ENCODE measurements at regions not wholly inside any gene's neighbourhood (a gene's known extent, or its start where the extent isn't known, plus 50 kb on each side); places are given as distances from the start of the nearest gene placed in this dataset.

- Histone ChIP-seq H3K9me3 (ENCODE audit: control insufficient read depth, low read depth, low read length) (no peaks in the 10 kb centered on the region), H3K27ac (ENCODE audit: control insufficient read depth, insufficient read depth, low read length) (no peak overlapping the region), H3K79me2 (ENCODE audit: control insufficient read depth, insufficient read depth, low read length) (no peaks in the 10 kb centered on the region), H3K9me1 (ENCODE audit: control insufficient read depth, extremely low read depth, insufficient read depth, low read length) (no peaks in the 10 kb centered on the region), H3K4me2 (ENCODE audit: control insufficient read depth, extremely low read depth, insufficient read depth, low read depth, low read length) (no peak overlapping the region), H3K4me1 (ENCODE audit: control insufficient read depth, extremely low read depth, insufficient read depth, low read length) (no peaks in the 10 kb centered on the region), H2AFZ (ENCODE audit: control insufficient read depth, low read length) (no peak overlapping the region), H3K4me3 (ENCODE audit: control insufficient read depth in 2 of 3, extremely low read depth in 1 of 3, insufficient read depth in 2 of 3, low read depth in 1 of 3, low read length in 3 of 3) (no peak overlapping the region), H3K27me3 (ENCODE audit: control insufficient read depth, extremely low read depth, insufficient read depth, low read length) (no peaks in the 10 kb centered on the region), H3K36me3 (ENCODE audit: control insufficient read depth in 2 of 2, extremely low read depth in 1 of 2, insufficient read depth in 2 of 2, low read length in 2 of 2) (no peaks in the 10 kb centered on the region), H4K20me1 (ENCODE audit: control insufficient read depth, extremely low read depth, insufficient read depth, low read length) (no peaks in the 10 kb centered on the region), H3K9ac (ENCODE audit: control insufficient read depth, extremely low read depth, insufficient read depth, low read length) (no peak overlapping the region)
- TF ChIP-seq CTCF (optimal IDR thresholded peaks at IDR 0.05 in 1 of 3, IDR thresholded peaks at IDR 0.05 in 1 of 3, conservative IDR thresholded peaks at IDR 0.05 in 1 of 3; ENCODE audit: extremely low read depth in 1 of 3, insufficient read depth in 2 of 3, low read length in 3 of 3) (no peak), EZH2 (IDR thresholded peaks at IDR 0.05; ENCODE audit: low read length) (no peak)
- dilution Hi-C loops (cut with MboI; ENCODE audit: extremely low pct_ligation_motif_present, low sequenced_read_pairs), result no loop called here
- FAIRE-seq, result no peak
- no peak for DNase-seq (ENCODE audit: low read depth, low spot score)
Observed at GRCh38 chr1:60745484-60745883, 336.9 kb upstream of the NFIA start.

GRCh38 chr1:60742339-60742738 is 340.0 kb upstream of the NFIA start:
- Histone ChIP-seq H3K4me2 (ENCODE audit: control insufficient read depth, extremely low read depth, insufficient read depth, low read depth, low read length) (no peak overlapping the region), H3K27me3 (ENCODE audit: control insufficient read depth, extremely low read depth, insufficient read depth, low read length) (no peaks in the 10 kb centered on the region), H2AFZ (ENCODE audit: control insufficient read depth, low read length) (no peak overlapping the region), H3K9ac (ENCODE audit: control insufficient read depth, extremely low read depth, insufficient read depth, low read length) (no peak overlapping the region), H3K4me3 (ENCODE audit: control insufficient read depth in 2 of 3, extremely low read depth in 1 of 3, insufficient read depth in 2 of 3, low read depth in 1 of 3, low read length in 3 of 3) (no peak overlapping the region), H3K27ac (ENCODE audit: control insufficient read depth, insufficient read depth, low read length) (no peak overlapping the region), H3K79me2 (ENCODE audit: control insufficient read depth, insufficient read depth, low read length) (no peaks in the 10 kb centered on the region), H3K4me1 (ENCODE audit: control insufficient read depth, extremely low read depth, insufficient read depth, low read length) (no peaks in the 10 kb centered on the region), H3K9me3 (ENCODE audit: control insufficient read depth, low read depth, low read length) (no peaks in the 10 kb centered on the region), H4K20me1 (ENCODE audit: control insufficient read depth, extremely low read depth, insufficient read depth, low read length) (no peaks in the 10 kb centered on the region), H3K9me1 (ENCODE audit: control insufficient read depth, extremely low read depth, insufficient read depth, low read length) (no peaks in the 10 kb centered on the region), H3K36me3 (ENCODE audit: control insufficient read depth in 2 of 2, extremely low read depth in 1 of 2, insufficient read depth in 2 of 2, low read length in 2 of 2) (no peaks in the 10 kb centered on the region)
- FAIRE-seq (no peak), DNase-seq (ENCODE audit: low read depth, low spot score) (no peak)
- TF ChIP-seq CTCF (optimal IDR thresholded peaks at IDR 0.05 in 1 of 3, IDR thresholded peaks at IDR 0.05 in 1 of 3, conservative IDR thresholded peaks at IDR 0.05 in 1 of 3; ENCODE audit: extremely low read depth in 1 of 3, insufficient read depth in 2 of 3, low read length in 3 of 3) (no peak), EZH2 (IDR thresholded peaks at IDR 0.05; ENCODE audit: low read length) (no peak)
- dilution Hi-C loops (cut with MboI; ENCODE audit: extremely low pct_ligation_motif_present, low sequenced_read_pairs), result no loop called here

Data from keratinocyte (primary cell).